ENCODE measurements at regions not wholly inside any gene's neighbourhood (a gene's known extent, or its start where the extent isn't known, plus 50 kb on each side); places are given as distances from the start of the nearest gene placed in this dataset.

DNA sequence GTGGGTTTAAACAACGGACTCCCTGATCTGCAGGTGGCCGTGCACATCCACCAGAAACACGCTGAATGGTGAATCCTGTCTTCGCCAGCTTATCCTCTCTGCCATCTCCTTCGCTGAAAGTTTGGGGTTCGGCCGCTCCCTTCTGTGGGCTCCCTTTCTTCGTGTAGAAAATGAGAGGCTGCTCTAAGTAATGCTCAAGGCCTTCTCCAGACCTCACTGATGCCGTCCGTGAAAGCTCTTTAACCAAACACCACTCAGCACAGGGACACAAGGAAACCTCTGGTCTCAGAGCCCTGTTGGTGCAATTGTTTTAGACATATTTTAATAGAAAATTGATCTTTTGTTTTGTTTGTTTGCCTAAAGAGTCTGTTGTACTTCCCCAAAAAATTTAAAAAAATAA lies 596.5 kb downstream of the IRX1 start:
- no peak for DNase-seq (ENCODE audit: low spot score)

DNA sequence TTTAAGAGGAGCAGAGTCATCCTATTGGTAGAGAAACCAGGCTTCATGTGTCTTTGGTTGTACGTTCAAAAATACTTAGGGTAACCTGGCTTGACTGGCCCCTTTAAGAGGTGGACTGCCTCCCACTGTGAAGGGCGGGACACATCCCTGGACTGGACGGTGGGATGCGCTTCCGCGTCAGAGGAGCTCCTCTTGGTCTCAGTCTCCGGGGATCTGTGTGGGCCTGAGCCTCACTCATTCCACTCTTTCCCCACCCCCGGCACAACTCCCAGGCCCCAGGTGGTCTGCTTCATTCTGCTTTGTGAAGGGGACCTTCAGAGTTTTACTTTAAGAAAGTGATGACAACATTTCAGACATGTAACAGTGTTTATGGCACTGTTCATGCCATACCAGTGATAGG lies 601.1 kb downstream of the IRX1 start:
- DNase-seq (ENCODE audit: low spot score): no peak

DNA sequence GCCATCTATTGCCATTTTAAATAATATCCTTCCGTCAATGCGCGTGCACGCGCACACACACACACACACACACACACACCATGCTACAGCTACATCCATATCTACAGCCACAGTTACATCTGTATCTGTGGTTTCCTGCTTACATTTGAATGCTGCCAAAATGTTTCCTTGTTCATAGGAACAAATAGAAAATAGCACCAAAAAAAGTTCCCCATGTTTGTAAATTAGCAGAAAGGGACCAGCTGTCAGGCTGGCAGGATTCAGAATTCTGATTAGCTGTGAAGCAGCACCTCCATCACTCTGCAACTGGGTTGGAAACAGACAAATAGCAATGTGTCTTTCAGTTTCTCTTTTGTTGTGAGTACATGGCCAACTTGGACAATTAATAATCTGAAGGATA lies 601.5 kb downstream of the IRX1 start:
- no peak for DNase-seq (ENCODE audit: low spot score)

DNA sequence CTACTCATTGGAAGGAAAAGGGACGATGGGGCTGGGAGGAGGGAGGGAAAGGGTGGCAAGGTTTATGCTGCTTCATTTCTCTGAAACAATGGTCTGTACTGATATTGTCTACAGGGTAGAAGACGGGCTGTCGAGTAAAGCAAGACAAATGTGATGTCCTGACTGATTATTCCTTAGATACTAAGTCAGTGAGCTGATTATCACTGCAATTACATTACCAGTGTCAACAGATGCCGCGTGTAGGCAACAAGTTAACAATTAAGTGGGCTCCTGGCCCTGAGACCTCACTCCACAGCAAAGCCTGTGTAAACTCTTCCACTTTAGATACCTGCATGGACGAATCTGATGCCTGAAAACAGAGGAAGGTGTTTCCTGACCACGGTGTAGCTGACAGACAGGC lies 602.8 kb downstream of the IRX1 start:
- DNase-seq (ENCODE audit: low spot score): no peak

DNA sequence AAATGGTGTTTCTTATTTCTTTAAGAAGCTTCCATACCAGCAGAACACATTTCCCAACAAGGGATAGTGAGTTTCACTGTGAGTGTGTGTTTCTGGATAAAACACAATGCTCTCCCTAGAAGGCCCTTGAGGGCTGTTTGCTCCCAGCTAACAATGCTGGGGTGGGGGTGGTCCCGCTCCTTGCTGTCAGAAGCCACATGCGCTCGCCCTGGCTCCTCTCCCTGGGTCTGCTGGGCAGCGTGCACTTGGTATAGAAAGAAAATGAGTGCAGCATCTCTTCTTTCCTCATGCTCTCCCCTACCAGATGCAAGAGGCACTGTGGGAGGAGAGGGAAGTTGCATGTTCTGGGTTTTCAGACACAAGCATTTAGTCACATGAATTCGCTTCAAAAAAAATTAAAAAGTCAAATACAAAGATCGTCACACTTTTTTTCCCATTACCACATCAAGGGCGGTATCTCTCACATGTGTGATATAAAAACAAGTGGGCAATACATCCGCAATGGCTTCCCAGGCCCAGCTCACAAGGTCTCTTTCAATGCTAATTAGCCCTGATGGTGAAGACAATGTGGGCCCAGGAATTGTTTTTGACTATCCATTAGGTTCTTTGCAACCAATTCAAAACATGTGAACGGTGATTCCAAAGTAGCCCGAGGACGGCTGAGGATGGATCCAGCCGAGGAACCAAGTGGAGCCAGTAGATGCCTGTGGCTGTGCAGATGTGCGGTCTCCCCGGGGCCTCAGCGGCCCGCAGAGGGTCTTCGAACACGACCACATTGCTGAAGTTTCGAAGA lies 603.6 kb downstream of the IRX1 start:
- DNase-seq (ENCODE audit: low spot score): no peak

DNA sequence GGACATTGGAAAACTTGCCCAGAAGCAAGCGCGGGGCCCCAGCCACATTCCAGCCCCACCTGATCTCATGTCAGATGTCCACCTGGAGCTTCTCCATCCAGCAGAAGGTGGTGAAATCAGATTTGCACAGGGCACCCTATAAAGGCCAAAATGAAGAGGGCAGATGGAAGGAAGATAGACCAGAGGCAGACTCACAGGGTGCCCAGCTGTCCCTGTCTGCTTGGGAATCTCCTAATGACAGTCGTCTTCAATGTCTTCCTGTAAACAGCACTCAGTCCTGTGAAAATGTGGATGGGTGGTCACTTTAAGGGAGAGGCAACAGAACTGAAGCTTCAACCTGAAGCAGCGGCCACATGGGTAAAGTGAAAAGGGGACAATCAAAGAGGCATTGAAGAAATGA lies 607.5 kb downstream of the IRX1 start:
- DNase-seq (ENCODE audit: low spot score): no peak

DNA sequence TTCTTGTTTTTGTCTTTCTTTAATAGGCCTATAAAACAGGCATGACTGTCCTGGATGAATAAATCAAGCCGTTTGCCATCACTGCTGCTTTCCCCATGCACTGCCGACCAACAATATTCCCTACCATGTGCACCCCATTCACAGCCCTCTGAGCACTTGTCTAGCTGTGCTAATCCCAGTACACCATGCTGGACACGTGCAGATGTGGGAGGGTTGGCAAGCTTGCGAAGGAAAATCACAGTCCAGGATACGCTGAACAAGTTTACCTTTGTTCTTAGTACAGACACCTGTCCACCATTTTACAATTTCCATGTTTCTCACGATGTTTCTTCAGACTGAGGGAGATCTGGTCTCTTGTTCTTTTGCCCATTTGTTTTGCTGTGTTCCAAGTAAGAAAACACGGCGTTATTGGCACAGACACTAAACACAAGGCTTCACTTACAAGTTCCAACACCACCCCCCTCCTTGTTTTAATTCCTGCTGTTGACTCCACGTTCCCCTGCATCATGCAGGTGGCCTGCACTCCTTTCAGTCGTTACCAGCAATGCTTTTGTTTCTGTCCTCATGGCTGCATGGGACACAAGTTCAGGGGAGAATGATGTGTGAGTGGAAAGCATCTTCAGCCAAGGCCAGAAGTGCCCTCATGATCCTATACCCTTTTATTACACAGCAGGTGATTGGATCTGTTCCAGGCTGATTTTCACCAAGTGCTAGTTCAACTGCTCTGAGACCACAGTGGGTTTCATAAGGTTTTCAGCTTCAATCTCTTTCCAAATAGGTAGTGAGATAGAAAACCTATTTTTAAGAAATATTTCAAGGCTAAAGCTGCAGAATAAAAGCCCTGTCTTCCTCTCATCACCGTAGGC lies 608.9 kb downstream of the IRX1 start:
- no peak for DNase-seq (ENCODE audit: low spot score)

DNA sequence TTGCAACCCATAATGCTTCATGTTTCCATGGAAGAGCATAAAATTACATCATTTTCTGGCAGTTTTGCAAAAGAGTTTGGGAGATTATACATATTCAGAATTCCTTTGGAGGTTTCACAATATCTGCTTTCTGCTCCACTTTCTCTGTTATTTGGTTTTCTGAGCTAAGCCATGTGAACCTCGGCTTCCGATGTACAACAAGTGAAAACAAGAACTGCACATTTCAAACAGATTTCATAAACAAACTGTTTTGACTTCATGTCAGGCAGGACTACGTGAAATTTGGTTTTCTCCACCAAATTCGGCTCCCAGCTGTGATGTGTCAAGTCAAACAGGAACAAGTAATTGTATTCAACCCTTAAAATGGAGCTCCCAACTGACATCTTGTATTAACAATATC lies 609.8 kb downstream of the IRX1 start:
- DNase-seq (ENCODE audit: low spot score): no peak

DNA sequence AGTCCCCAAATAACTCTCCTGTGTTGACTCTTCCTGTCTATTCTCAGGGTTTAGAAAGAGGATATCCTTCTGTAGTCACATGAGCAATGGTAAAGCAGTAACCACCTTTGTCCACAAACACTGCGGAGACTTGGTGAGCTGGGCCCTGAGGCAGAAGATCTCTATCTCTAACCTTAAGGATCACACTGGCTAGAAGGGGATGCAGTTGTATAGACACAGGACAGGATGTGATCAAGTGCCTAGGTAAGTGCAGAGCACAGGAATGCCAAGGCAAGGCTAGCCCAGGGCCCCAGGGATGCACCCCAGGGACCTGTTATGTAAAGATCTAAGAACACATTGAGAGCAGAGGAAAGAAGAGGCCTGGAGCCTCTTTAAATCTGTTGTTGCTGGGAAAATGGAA lies 610.5 kb downstream of the IRX1 start:
- DNase-seq (ENCODE audit: low spot score): no peak

DNA sequence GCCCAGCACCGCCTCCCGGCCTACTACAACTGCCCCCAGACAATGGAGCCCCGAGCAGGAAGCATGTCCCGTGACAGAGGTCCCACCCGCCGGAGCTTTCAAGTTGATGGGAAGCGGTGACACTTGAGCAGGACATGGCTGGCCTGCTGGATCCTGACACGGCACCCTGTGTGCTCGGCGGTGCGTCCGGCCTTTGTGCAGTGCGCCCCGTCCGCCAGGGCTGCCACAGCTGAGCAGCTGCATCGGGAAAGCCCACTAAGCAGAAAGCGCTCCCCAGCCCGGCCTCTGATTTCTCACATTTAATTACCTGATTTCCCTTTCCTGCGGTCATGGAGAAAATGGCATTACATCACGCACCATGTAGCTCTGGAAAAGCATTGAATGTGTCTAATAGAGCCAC lies 611.9 kb downstream of the IRX1 start:
- DNase-seq (ENCODE audit: low spot score): no peak

DNA sequence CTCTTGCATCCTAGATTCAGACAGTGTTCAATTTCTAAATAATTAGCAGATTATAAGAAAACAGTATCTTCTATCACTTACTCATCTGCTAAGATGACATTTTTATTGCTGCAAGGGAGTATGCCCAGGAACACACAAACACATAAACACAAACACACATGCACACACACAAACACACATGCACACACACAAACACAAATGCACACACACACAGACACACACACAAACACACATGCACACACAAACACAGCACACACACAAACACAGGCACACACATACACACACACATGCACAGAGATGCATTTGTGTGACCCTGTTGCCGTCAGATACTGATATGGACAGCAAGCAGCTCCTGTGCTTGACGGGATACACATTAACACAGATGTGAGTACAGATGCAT lies 612.9 kb downstream of the IRX1 start:
- DNase-seq (ENCODE audit: low spot score): no peak

DNA sequence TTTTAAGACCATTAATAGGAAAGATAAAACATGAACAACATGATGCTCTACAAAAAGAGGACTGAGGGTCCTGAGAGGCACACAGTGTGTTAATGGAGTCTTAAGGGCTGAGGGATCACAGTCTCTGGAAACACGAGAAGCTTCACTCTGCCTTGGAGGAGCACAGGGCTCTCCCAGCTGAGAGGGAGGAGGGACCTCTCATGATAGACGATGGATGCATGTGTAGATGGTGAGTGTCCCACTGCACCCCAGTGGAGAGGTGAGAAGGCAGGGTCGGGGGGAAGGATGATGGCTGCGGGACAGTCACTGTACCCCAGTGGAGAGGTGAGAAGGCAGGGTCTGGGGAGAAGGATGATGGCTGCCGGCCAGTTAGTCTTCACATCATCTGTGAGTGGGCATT lies 613.4 kb downstream of the IRX1 start:
- DNase-seq (ENCODE audit: low spot score): no peak

DNA sequence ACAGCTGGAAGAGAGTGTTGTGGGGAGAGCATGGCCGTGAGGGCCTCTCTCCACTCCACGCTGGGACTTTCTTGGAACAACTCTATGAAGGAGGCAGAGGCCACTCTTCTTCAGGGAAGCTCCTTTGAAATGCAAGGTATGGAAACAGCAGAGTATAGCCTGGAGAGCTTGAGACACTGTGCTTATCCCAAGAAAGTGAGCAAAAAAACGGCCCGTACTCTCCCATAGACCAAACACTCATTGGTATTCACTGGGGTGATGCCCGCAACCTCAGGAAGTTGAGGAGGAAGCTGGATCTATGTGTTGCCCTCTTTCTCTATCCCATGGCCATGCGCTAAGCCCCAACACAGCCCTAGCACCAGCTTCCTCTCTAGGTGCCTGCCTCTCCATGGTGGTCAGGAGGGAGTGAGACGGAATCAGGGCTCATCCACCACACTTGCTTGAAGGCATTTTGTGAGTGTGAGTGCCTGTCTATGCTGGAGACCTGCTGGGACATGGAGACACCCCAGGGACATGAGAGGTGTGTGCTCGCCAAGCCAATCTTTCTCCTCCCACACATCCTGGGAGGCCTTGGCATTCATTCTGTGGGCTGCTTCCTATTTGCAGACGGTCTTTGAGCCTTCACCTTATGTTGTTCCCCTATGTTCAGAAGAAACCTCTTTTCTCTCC lies 616.6 kb downstream of the IRX1 start:
- no peak for DNase-seq (ENCODE audit: low spot score)

DNA sequence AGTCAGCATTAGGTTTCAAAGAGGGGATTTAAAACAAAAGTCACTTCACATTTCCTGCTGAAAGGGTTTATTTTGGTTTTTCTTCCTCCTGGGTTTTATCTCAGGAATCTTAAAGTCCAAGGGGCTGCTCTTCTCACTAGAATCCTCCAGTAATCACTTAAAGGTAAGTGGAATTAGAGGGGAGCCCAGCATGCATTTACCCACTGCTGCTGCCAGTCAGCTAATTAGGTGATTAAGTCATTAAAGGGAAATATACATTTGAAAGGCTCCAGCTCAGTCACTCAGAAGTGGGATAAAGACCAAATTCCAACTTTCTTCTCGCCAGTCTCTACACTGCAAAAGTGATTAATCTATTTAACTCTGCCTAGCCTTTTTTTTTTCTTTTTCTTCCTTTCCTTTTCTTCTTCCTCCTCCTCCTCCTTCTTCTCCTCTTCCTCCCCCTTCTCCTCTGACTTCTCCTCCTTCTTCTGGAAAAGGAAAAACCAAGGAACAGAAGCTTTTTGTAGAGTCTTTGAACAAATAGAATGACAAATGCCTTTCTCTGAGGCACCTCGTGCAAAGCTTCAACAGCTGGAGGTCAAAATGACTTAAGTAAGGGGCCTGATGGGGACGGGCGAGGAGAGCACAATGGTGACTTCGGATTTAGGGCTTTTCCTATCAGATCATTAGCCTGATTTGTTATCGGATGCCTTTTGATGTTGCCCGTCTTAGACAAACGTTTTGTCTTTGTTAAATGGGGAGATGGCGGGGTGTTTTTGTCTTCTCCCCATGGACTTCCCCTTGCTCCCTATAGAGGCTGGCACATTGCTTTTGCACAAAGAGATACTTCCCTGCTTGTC lies 617.6 kb downstream of the IRX1 start:
- no peak for DNase-seq (ENCODE audit: low spot score)

DNA sequence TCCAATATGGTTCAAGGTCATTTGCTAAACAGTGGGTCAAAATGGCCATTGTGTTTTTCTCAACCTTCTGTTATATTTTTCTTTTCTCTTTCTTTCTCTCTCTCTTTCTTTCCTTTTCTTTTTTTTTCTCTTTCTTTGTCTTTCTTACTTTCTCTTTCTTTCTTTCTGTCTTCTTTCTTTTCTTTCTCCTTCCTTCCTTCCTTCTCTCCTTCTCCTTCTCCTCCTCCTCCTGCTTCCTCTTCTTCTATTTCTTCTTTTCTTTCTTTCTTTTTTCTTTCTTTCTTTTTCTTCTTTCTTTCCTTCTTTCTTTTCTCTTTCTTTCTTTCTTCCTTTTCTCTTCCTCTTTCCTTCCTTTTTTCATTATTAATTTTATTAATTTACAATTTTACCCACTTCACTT lies 619.5 kb downstream of the IRX1 start:
- no peak for DNase-seq (ENCODE audit: low spot score)

DNA sequence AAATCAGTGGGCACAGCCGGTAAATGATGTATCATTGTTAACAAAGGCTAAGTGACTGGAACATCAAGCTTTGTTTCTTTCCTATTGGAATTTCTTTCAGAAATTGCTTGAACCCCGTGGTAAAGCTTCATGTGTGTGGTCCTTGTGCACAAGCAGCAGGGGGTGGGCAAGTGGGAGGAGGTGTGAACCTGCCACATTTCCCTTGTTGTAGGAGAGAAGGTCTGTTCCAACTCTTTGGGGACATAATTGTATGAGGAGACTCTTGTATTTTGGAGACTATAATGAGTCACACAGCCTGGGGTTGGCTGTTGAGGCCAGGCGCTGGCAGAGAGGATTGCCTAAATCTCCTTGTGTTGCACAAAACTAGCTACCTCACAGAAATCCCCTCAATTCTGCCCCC lies 620.5 kb downstream of the IRX1 start:
- no peak for DNase-seq (ENCODE audit: low spot score)

DNA sequence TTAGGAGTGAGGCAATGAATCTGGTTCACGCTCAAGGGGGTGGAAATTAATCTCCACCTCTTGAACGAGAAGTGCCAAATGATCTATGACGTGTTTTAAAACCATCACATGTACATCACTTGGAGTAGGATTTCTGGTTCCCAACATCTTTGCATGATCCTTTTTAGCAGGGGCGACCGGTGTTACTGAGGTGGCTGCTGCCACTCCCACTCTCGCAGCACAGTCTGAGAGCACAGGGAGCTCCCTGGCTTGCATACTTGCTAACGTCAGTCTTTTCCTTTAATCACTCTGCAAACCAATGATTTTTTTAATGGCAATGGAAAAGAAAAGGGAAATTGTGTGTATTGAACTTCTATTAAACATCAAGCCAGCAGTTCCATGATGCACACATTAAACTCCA lies 624.4 kb downstream of the IRX1 start:
- no peak for DNase-seq (ENCODE audit: low spot score)

DNA sequence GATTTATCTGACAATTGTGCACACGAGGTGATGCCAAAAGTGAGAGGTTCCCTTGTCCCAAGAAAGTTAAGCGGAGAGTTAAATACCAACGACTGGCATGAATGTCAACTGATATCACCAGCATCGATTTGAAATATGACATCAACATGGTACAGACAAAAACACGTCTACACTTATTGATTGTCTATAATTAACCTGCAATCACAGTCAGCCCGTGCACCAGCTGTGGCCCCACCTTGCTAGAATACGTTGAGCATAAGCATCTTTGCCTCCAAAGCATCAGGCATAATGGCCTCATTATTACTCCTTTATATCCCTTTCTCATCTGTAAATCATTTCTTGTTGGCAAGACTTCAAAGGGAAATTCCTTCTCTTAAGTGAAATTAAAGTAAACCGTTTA lies 625.4 kb downstream of the IRX1 start:
- DNase-seq (ENCODE audit: low spot score): no peak

DNA sequence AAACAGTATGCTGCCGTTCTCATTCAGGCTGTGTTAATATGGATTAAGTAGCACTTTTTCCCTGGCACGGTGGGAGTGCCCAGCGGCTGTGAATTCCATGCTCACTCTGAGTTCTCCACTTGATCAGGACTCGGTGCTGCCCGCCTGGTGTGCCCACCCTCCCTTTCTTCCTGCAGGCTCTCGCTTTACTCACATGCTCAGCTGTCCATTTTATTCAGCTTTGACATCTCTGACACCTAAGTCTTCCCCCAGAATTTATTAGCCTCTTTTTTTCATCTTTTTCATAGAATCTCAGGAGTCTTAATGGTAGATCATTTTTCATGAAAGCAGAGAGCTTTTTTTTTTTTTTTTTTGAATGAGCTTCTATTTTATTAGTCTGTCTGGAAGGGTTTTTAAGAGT lies 626.5 kb downstream of the IRX1 start:
- no peak for DNase-seq (ENCODE audit: low spot score)

DNA sequence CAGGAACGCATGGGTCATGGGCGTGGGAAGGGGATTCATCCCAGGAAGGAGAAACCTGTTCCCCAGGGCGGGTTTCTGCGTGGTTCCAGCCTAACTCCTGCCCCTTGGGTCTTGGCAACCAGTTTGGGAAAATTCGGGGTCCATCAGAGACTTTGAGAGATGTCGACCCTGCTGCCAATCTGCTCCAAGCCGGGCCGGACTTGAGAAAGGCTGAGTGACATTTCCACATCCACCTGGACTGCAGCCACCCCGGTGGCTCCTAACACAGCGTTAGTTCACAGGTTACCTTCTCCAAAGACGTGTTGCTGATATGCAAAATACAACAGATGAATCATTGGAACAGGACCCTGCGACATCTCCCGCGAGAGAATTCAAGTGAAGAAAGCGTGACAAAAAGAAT lies 627.2 kb downstream of the IRX1 start:
- no peak for DNase-seq (ENCODE audit: low spot score)

DNA sequence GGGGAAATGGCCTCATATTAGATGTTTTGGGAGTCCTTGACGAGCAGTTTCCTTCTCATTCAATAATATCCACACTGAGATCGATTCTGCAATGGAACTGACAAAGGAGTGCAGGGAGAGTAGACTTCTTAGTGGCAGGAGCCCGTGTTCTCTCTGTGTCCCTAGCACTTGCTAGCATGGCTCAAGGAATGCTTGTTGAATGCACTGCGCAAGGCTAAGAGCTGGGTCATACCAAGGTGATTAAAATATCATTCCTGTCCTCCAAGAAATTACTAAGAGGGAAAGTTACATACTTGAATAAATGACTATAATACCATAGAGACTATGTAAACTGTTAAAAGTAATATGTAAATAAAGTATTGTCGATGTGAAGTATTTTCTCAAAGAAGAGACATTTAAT lies 630.1 kb downstream of the IRX1 start:
- no peak for DNase-seq (ENCODE audit: low spot score)

DNA sequence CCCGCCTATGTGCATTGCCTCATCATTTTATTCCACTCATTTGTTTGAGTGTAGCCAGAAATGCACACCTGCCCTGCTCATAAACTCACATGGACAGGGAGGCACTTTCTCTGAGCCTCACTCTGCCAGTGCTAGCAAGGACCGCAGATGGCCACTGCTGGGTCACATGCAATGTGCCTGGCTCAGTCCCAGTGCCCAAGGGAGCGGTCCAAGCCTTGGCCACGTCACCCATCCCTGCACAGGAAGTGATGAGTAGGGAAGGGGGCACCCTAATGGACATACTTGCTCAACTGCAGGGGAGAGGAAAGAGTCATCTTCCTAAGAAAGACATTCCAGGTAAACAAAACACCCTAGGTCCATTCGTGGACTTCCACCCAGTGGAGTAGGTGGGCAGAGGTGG lies 630.9 kb downstream of the IRX1 start:
- DNase-seq (ENCODE audit: low spot score): no peak

Measured in AG08395 (cell line).